ENCODE measurements at regions not wholly inside any gene's neighbourhood (a gene's known extent, or its start where the extent isn't known, plus 50 kb on each side); places are given as distances from the start of the nearest gene placed in this dataset.

DNA sequence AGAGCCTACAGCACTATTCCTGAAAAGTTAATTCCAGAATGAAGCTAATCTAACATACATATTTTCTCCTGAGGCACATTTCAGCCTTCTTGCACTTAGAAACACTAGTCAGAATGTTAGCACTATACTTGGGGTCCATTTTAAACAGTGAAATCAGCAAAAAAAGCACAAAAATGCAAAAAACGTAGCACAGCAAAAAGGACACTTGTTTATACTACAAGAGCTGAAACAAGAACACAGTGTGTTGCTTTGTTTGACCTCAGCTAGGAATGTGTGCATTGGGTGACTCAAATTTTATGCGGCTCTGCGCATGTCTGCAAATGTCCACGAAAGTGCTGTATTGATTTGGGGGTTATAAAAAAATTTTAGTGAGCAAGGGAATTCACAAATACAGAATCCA, 226.2 kb downstream of the KCNRG start:
- TF ChIP-seq EZH2 (IDR thresholded peaks at IDR 0.05; ENCODE audit: borderline replicate concordance, low read length), result no peak
- TF ChIP-seq, protein P1, sequence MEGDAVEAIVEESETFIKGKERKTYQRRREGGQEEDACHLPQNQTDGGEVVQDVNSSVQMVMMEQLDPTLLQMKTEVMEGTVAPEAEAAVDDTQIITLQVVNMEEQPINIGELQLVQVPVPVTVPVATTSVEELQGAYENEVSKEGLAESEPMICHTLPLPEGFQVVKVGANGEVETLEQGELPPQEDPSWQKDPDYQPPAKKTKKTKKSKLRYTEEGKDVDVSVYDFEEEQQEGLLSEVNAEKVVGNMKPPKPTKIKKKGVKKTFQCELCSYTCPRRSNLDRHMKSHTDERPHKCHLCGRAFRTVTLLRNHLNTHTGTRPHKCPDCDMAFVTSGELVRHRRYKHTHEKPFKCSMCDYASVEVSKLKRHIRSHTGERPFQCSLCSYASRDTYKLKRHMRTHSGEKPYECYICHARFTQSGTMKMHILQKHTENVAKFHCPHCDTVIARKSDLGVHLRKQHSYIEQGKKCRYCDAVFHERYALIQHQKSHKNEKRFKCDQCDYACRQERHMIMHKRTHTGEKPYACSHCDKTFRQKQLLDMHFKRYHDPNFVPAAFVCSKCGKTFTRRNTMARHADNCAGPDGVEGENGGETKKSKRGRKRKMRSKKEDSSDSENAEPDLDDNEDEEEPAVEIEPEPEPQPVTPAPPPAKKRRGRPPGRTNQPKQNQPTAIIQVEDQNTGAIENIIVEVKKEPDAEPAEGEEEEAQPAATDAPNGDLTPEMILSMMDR (IDR thresholded peaks at IDR 0.05; ENCODE audit: low read length), result no peak
- Histone ChIP-seq H3K36me3 (ENCODE audit: insufficient read depth, low read length) (no peaks in the 10 kb centered on the region), H3K9ac (ENCODE audit: low read length) (no peak overlapping the region), H4K20me1 (ENCODE audit: insufficient read depth, low read length) (no peaks in the 10 kb centered on the region), H3K4me2 (ENCODE audit: low read length) (no peak overlapping the region), H3K4me1 (ENCODE audit: insufficient read depth, low read length, severe bottlenecking) (peaks cover 29% of the 10 kb centered on the region), H3K27ac (ENCODE audit: low read depth, low read length, poor library complexity, severe bottlenecking) (no peak overlapping the region), H3F3A (ENCODE audit: insufficient read depth, low read length) (no peaks in the 10 kb centered on the region), H3K9me3 (ENCODE audit: low read length) (no peaks in the 10 kb centered on the region), H3K4me3 (ENCODE audit: low read depth, low read length, poor library complexity, severe bottlenecking) (no peak overlapping the region), H3K9me2 (ENCODE audit: low read depth, low read length) (no peaks in the 10 kb centered on the region), H2AFZ (ENCODE audit: low read length) (0 out of 2 replicates have a peak overlapping the region, but pooled peaks have one; percentile 19), H3K79me2 (ENCODE audit: insufficient read depth, low read length) (no peaks in the 10 kb centered on the region), H3K27me3 (ENCODE audit: insufficient read depth, low read length) (no peaks in the 10 kb centered on the region)

DNA sequence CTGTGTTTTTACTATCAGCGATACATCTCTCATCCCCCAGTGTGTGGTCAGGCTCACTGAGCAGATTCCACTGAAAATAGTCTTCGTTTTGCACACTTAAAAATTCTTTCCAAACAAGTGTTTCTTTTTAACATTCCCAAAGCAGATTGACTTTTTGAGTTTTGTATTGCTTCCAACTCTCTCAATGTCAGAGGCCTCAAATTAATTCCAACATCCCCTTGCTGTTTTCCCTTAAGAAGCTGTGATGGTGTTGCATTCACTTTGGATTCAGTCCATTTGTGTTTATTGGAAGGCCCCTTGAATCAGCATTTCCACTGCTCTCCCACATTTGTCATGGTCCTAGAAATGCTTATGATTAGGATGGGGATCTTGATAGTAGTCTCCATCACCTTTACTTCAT, 228.7 kb downstream of the KCNRG start:
- Histone ChIP-seq H3K4me2 (ENCODE audit: low read length) (no peak overlapping the region), H3K79me2 (ENCODE audit: insufficient read depth, low read length) (no peaks in the 10 kb centered on the region), H3K4me1 (ENCODE audit: insufficient read depth, low read length, severe bottlenecking) (peaks cover 18% of the 10 kb centered on the region), H3K9me2 (ENCODE audit: low read depth, low read length) (no peaks in the 10 kb centered on the region), H3K36me3 (ENCODE audit: insufficient read depth, low read length) (no peaks in the 10 kb centered on the region), H3K9ac (ENCODE audit: low read length) (no peak overlapping the region), H3K27ac (ENCODE audit: low read depth, low read length, poor library complexity, severe bottlenecking) (no peak overlapping the region), H3F3A (ENCODE audit: insufficient read depth, low read length) (no peaks in the 10 kb centered on the region), H4K20me1 (ENCODE audit: insufficient read depth, low read length) (no peaks in the 10 kb centered on the region), H2AFZ (ENCODE audit: low read length) (no peak overlapping the region), H3K4me3 (ENCODE audit: low read depth, low read length, poor library complexity, severe bottlenecking) (no peak overlapping the region), H3K27me3 (ENCODE audit: insufficient read depth, low read length) (no peaks in the 10 kb centered on the region), H3K9me3 (ENCODE audit: low read length) (no peaks in the 10 kb centered on the region)
- no peak for TF ChIP-seq EZH2 (IDR thresholded peaks at IDR 0.05; ENCODE audit: borderline replicate concordance, low read length)
- TF ChIP-seq, protein P1 (IDR thresholded peaks at IDR 0.05; ENCODE audit: low read length), result no peak

GRCh38 chr13:50244355-50244712, 229.1 kb downstream of the KCNRG start:
- H4K20me1 ChIP-seq (ENCODE audit: insufficient read depth, low read length), result no peaks in the 10 kb centered on the region
- no peak overlapping the region for H3K4me2 ChIP-seq (ENCODE audit: low read length)
- H3K36me3 ChIP-seq (ENCODE audit: insufficient read depth, low read length), result no peaks in the 10 kb centered on the region
- peaks cover 22% of the 10 kb centered on the region for H3K4me1 ChIP-seq (ENCODE audit: insufficient read depth, low read length, severe bottlenecking)
- no peak overlapping the region for H3K9ac ChIP-seq (ENCODE audit: low read length)
- TF ChIP-seq, protein P1 (IDR thresholded peaks at IDR 0.05; ENCODE audit: low read length), result no peak
- TF ChIP-seq EZH2 (IDR thresholded peaks at IDR 0.05; ENCODE audit: borderline replicate concordance, low read length), result no peak
- H3K79me2 ChIP-seq (ENCODE audit: insufficient read depth, low read length), result no peaks in the 10 kb centered on the region
- H3K9me2 ChIP-seq (ENCODE audit: low read depth, low read length), result no peaks in the 10 kb centered on the region
- no peaks in the 10 kb centered on the region for H3K27me3 ChIP-seq (ENCODE audit: insufficient read depth, low read length)
- no peaks in the 10 kb centered on the region for H3K9me3 ChIP-seq (ENCODE audit: low read length)
- H2AFZ ChIP-seq (ENCODE audit: low read length), result no peak overlapping the region
- no peaks in the 10 kb centered on the region for H3F3A ChIP-seq (ENCODE audit: insufficient read depth, low read length)
- H3K4me3 ChIP-seq (ENCODE audit: low read depth, low read length, poor library complexity, severe bottlenecking), result no peak overlapping the region
- peak overlapping the region; percentile 57 for H3K27ac ChIP-seq (ENCODE audit: low read depth, low read length, poor library complexity, severe bottlenecking)

All from OCI-LY1 (cell line).